Prostate gland (tissue), 2 donors: ENCODE measurements at regions not wholly inside any gene's neighbourhood (a gene's known extent, or its start where the extent isn't known, plus 50 kb on each side); places are given as distances from the start of the nearest gene placed in this dataset.

Experiments
- CTCF ChIP-seq, 4 experiments: fragments of 200-600 bp in 2 of 4; fragments of 450-650 bp in 2 of 4; sonication (generic) in 2 of 4; IDR thresholded peaks; 1 replicate in 3 of 4; 2 replicates in 1 of 4; pipeline ENCODE4 v1.5.1; 2016 to 2019; ENCODE audit warnings: antibody characterized with exemption in 4 of 4, mild to moderate bottlenecking in 2 of 4, moderate library complexity in 2 of 4
- POLR2A ChIP-seq: fragments of 450-650 bp; IDR thresholded peaks from one replicate; pipeline ENCODE4 v1.6.1; 2016; ENCODE audit warnings: antibody characterized with exemption, mild to moderate bottlenecking

DNA sequence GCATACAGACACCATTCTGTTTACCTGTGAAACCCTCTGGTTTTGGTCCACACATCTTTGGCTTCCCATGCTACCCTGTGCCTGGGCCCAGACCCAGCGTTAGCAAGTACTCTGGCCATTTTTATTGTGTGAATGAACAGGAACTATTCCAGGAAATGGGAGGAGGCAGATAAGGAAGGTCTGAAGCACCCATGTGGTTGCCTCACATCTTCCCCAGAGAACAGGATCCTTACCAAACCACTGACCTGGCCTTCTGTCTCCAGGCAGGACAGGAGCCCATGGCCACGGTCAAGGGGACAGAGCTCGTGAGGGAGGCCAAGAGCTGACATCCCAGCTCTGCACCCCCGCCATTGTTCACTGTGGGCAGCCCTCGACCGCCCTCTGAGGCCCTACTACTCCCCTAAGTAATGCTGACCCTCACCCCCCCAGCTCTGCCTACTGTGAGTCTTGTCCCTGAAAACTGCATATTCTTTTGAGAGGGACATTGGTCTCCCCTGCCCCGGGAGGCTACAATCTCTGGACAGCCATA, 97.7 kb upstream of the TP53I11 start:
- no peak for TF ChIP-seq CTCF (IDR thresholded peaks at IDR 0.05)
- no peak for TF ChIP-seq POLR2A
